GM21381 (cell line): ENCODE measurements at regions not wholly inside any gene's neighbourhood (a gene's known extent, or its start where the extent isn't known, plus 50 kb on each side); places are given as distances from the start of the nearest gene placed in this dataset.
"Not testable (repeated sequence)": the region's sequence is repeated elsewhere in the genome, so short reads cannot be mapped to it uniquely, and the experiment has no call there.

Source experiments
- ATAC-seq: cut with Tn5 transposase; IDR thresholded peaks from one replicate; pipeline ENCODE4 v1.9.1; 2021; ENCODE audit warnings: mild to moderate bottlenecking, moderate library complexity; ENCODE audit not compliant: unreplicated experiment

DNA sequence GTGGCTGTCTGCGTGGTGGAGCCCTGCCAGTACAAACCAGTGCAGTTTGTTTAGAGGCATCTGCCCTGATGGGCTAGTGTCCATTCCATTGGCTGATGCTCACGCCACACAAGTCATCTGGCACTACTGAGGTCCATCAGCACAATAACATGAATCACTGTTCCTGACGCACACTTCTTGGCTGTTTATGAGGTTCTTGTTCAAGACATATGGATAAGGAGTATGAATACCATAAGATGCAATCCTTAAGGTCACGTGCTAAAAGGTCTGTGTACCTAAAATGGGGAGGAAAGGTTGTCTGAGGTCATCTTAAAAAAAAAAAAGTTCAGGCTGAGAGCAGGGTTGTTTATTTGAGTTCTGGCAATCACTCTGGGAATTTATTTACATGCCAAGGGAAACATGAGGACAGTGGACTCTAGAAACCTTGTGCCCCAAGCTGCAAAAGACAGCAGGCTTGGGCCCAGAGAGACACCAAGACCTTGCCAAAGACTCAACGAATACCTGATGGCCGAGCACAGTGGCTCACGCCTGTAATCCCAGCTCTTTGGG is 54.1 kb upstream of the SHLD1 start:
- ATAC-seq: no peak

- peak; percentile 97 for ATAC-seq
These were observed 58.1 kb upstream of the SHLD1 start for GRCh38 chr20:5691918-5692618.

DNA sequence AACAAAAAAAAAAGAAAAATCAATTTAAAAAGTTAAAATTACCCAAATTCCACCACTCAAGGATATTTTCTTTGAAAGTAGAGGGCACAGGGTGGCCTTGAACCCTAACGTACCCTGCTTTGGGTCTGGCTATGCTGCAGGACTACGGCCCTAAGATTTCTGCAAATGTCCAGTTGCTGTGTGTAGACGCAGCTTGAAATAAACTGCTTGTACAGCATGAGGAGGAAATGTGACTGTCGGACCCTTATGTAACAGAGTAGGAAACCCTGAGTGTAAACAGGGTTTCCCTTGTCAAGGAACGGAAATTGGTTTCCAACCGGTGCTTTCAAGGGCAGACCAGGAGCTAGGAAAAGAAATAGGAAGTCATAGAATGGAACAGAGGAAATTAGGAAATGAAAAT is 60.7 kb upstream of the SHLD1 start:
- no peak for ATAC-seq

GRCh38 chr20:5688431-5688972 is 61.7 kb upstream of the SHLD1 start:
- ATAC-seq: no peak

GRCh38 chr20:5687884-5688283 is 62.3 kb upstream of the SHLD1 start:
- no peak for ATAC-seq

DNA sequence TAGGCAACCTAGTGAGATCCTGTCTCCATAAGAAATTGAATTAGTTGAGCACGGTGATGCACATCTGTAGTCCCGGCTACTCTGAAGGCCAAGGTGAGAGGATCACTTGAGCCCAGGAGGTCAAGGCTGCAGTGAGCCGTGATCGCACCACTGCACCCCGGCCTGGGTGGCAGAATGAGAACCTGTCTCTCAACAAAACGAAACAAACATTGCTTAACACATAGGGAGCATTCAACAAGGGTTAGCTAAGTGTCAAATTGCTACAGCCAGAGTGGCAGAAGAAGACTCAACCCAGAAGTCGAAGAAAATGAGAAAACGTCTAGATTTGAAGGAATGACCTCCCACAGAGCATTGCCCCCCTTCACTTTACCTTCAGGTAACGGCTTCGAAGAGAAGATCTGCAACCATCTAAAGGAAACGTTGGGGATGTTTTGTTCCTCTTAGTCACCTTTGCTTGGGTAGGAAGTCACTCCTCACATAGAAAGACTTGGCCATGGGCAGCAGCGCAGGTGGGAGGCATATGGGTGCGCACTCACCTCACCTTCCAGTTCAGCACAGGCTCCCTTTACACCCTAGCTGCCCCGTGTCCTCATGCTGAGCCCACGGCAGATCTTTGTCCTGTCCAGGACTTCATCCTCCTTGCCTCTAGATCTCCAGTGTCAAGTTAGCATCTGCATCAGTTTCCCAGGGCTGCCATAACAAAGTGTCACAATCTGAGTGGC is 63.7 kb upstream of the SHLD1 start:
- ATAC-seq: no peak

GRCh38 chr20:5682556-5682955 is 67.6 kb upstream of the SHLD1 start:
- not testable (repeated sequence) for ATAC-seq

DNA sequence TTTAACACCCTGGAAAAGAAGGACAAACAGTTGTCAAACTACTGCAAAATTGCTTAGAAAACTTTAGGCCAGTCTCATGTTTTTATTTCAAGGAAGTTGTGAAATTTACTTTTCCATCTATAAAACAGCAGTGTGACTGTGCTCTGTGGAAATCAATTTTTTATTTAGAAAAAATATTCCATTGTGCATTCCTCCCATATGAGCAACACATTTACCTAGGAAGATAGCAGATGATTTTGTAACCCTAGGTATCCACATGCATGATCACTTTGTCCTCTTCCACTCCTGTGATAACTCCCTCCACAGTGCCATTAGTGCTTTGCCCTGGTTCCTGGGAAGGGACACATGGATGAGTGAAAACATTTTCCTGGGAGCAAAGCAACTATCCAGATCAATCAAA is 69.4 kb upstream of the GPCPD1 start:
- no peak for ATAC-seq

DNA sequence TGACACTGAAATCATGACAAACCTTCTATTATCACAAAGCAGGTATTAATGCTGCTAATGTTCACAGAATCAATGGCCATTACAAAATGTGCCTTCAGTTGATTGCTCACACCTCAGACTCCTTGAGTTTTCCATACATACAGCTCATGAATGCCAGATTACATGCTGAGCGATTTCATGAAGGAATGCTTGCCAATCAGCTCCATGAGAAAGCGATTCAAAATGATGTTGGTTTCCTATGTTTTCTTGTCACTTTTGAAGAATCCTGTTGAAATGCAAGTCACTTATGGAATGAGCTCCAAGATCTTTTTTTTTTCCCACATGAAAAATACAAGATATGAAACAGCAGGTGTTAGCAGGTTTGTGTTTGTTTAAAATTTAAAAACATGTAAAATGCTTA is 68.0 kb upstream of the GPCPD1 start:
- ATAC-seq: no peak

- ATAC-seq: not testable (repeated sequence)
These were observed 67.1 kb upstream of the GPCPD1 start for GRCh38 chr20:5677944-5678343.

DNA sequence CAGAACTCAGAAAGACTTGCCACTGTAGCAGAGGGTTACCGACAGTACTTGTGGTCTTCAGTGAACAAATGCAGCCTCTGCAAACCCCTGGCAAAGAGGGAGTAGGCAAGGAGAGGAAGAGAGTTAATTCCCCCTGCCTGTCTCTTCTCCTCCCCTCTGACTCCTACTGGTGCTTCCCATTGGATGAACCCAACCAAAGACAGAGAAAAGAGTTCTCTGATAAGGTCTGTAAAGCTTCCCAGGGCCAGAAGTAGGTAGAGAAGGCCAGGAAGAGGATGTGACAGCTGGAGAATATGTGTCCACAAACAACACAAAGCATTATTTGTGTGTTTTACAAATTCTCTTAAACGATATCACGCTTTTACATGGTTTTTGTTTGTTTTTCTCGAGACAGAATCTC is 66.6 kb upstream of the GPCPD1 start:
- ATAC-seq: no peak

DNA sequence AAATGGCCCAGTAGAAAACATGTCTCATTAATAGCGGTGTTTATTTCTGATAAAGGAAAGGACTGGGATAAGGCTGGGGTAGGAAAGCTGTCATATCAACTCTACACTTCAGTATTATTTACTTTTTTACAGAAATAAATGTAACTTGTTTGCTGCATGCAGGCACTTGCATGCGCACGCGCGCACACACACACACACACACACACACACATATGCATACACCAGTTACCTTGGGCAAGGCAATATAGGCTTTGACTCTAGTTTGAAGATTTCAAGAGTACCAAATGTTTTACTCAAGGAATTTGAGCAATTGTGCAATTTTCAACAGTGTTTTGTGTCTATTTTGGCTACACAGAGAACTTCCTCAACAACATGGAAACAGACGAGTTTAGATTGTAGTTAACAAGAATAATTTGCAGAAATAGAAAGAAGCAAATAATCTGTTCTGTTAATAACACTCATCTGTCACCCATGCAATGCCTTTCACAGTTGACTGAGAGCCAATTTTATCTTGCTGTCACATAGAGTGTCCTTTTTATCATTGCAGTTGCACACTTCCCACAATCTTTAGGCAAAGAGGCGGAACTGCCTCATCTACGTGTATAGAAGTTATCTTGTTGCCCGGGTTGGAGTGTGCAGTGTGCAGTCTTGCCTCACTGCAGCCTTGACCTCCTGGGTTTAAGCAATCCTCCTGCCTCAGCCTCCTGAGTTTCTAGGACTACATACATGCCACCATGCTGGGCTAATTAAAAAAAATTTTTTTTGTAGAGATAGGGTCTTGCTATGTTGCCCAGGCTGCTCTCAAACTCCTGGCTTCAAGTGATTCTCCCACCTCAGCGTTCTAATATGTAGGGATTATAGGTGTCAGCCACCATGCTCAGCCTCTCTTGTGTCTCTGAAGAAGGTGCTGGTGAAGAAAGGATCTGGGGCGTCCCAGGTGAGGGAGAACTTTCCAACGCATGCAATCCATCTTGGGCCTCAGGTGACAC is 64.6 kb upstream of the GPCPD1 start:
- no peak for ATAC-seq

- peak; percentile 90 for ATAC-seq
These were observed 63.4 kb upstream of the GPCPD1 start for GRCh38 chr20:5674176-5674660.

DNA sequence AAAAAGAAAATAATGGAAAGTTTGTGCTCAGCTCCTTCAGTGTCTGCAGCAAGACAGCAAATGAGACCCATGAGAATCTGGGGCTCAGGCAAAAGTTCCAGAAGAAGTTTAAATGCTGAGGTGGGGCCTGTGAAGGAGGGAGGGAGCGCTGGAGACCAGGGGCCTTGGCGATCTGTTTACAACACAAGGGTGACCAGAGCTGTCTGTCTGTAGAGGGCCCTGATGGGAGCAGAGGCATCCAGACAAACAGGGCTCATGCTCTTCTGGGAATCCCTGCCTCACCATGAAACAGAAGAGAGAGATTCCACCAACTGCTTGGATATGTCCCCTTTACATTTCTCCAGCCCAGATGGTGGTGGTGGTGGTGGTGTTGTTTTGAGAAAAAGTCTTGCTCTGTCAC is 60.1 kb upstream of the GPCPD1 start:
- no peak for ATAC-seq

- no peak for ATAC-seq
These were observed 59.3 kb upstream of the GPCPD1 start for GRCh38 chr20:5670036-5670536.

GRCh38 chr20:5668529-5668868 is 57.7 kb upstream of the GPCPD1 start:
- ATAC-seq: no peak

- no peak for ATAC-seq
These were observed 57.1 kb upstream of the GPCPD1 start for GRCh38 chr20:5667705-5668528.

DNA sequence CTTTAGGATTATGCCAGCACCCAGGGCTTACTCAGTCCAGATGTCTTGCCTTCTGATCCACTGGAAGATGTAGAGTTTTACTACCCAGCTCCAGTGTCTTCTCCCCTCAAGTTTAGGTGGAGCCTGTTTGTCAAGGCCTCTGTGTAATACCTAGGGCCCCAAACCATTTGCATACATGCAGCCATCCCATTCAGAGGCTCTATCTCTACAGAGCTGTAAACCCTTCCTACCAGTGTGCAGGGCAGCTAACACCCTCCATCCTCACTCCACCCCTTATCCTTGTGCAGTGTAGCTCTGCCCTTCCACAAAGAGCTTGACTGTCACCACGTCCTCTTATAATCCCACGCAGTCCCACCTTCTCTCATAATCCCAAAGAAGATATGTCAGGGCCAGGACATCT is 54.6 kb upstream of the GPCPD1 start:
- ATAC-seq: no peak

- ATAC-seq: no peak
These were observed 52.6 kb upstream of the GPCPD1 start for GRCh38 chr20:5663396-5663795.

- no peak for ATAC-seq
These were observed 52.0 kb upstream of the GPCPD1 start for GRCh38 chr20:5662769-5663168.
